Stromal cell of bone marrow (primary cell): ENCODE measurements at regions not wholly inside any gene's neighbourhood (a gene's known extent, or its start where the extent isn't known, plus 50 kb on each side); places are given as distances from the start of the nearest gene placed in this dataset.
"Not testable (repeated sequence)": the region's sequence is repeated elsewhere in the genome, so short reads cannot be mapped to it uniquely, and the experiment has no call there.

Source experiments
- DNase-seq: peaks from one replicate; pipeline ENCODE4 v3.0.0-alpha.2; 2012; ENCODE audit warnings: low read depth

DNA sequence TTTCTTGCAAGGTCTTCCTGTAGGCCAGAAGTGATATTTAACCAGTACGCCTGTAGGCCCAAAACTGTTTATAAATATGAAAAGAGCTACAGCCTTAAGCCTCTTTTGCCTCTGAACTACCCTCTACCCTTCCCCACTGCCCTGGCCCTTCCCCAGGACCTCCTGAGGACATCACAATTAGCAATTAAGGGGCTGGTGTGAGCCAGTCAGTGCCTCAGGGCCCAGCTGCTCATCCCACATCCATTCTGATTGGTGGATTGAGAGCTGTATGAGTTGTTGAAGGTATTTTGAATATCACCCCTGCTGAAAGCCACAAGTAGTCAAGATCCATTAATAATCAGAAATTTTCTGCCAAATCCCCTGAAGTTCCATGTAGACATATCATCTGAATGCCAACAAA, 126.3 kb upstream of the TACR1 start:
- no peak for DNase-seq

DNA sequence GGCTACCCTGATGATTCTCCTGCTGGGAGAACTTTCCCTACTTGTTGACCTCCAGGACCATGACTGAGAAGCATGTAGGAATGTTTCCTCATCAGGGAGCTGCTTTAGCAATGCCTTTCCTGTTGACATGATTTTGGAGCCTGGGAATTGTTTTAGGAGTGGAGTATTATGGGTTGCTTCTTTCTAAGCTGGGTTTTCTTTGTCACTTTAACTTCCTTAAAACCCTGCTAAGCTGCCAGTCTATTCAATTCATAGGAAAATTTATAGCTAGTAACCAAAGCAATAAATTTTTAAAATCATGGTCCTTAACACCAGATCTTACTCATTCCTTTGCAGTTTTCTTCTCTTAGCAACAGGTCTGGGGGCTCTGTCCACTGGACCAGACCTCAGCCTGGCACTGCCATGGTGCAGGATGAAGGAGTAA, 125.6 kb upstream of the TACR1 start:
- no peak for DNase-seq

DNA sequence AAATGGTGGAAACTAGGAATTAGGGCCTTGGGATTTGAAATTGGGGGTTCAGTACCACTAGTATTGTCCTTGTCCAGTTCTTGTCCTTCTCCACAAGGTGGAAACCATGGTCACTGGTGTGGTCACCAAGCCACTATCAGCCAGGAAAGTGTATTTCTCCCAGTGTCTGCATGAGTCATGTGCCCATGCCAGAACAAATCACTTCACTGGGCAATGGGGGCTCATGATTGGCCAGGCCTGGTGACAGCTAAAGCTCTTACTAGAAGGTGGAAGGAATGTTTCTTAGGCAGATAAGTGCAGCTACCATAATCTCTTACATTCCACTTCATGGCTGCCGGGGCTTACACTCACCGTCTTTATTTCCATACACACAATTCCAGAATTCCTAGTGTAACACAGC, 124.8 kb upstream of the TACR1 start:
- no peak for DNase-seq

DNA sequence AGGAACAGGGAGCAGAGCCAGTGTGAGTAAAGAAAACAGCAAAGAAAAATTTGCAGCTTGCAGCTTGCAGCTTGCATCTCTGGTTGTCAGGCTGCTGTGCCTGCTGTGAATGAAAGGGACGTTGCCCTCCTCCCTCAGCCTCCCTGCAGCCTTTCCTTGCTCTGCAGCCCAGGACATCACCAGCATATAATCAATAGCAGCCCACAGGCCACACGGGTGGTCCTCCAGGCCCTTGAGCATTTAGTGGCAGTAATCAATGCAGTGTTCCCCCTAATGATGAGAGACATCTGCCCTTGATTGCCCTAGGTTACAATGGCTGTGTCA, 122.2 kb upstream of the TACR1 start:
- no peak for DNase-seq

DNA sequence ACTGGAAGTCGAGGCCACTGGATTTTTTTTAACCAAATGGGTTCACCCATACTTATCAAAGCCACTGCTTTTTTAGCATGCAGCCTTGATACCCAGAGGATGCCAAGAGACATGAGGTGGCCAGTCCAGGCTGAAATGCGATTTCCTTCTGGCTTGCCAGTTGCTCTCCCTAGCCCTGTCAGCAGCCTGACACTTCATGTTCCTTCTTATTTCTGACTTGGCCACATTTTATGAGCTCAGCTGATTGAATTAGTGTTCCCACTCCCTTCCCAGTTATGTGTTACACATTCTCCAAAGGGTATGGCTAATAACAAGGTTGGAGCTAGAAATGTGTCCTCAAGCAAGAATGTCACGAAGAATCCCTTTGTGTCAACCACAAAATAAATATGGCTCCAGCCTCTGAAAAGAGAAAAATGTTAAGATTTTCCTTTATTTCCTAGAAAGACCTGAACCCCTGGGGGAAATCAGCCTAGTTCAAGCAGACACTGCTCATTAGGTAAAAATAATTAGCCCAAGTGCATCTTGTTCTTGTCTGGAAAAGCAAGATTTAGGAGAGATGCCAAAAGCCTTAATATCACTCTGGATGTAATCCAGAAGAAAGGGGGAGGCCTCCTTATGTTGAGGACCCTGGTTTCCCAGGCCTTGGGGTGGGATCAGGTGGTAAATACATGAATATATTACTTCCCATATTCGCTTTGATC, 121.7 kb upstream of the TACR1 start:
- no peak for DNase-seq

DNA sequence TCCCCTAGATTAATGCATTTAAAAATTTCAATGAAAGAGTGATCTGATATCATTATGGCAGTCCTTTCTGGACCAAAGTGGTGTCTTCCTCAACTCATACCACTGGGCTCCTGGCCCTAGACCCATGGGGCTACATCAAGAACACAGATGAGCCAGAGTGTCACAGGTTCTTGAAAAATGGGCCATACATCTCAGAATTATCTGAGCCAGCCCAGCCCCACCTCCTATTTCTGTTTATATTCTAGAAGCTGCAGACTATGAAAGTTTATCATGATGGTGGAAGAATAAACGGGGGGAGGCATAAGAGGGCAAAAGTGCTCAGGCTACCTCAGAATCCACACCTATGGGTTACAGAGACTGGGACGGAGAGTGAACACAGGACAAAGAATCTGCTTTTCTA, 120.6 kb upstream of the TACR1 start:
- DNase-seq: no peak

DNA sequence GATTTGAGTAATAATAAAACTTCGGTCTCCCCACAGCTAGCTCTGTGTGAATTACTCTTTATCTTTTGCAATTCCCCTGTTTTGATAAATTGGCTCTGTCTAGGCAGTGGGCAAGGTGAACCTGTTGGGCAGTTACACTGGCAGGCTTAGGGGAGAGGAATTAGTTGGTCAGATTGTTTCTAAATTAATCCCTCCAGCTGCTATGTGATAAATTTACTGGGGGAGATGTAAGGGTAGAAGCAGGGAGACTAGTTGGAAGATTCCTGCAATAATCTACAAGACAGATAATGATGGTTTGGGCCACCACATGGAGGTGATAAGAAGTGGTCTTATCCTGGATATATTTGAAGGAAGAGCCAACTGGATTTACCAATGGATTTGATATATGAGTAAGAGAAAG, 118.5 kb upstream of the TACR1 start:
- no peak for DNase-seq

DNA sequence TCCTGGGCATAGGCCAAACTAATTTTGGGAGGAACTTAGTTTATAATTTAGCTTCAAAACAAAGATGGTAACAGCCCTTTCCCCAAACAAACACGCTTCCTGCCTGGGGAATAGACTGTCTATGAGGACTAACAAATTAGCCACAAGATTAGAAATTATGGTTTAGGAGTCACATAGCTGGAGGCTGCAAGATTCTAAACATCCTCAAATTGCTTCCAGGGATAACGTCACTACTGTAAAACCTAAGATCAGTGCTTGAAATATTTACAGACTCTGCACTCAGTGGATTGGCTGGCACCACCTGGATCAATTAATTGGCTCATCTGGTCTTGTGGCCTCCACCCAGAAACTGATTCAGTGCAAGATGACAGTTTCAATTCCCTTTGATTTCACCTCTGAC, 118.0 kb upstream of the TACR1 start:
- no peak for DNase-seq

DNA sequence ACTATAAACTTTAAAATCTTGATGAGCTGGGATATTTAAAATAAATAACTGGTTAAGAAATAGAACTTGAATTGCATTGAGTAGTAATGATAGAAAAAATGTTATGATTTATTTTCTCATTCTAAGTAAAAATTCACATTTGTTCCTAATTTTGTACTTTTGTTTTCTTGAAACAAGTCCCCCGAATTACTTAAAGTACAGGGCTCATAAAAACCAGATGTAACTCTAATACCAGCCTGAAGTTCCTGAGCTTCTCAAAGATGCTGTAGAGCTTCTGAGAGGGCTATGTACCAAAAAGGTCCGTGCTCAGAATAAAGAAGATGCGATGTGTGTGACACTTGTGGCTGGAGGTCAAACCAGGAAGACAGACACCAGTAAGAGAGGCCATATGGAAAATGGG, 116.1 kb upstream of the TACR1 start:
- no peak for DNase-seq

DNA sequence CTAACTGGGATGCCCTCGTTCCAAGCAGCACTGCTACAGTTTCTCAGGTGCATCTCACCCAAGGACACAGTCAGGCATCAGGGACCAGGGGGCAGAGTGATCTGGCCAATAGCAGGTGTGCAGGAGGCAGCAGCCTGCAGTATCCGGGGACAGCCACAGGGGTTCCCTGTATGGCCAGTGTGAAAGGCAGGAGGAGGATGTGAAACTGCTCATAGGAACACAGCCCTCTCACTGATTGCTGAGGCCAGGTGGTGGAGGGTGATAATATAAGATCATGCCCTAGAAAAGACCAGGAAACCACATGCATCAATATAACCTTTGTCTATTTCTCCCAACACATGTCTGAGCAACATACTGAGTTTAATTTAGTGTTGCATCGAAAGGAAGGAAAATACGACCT, 112.7 kb upstream of the TACR1 start:
- DNase-seq: no peak

DNA sequence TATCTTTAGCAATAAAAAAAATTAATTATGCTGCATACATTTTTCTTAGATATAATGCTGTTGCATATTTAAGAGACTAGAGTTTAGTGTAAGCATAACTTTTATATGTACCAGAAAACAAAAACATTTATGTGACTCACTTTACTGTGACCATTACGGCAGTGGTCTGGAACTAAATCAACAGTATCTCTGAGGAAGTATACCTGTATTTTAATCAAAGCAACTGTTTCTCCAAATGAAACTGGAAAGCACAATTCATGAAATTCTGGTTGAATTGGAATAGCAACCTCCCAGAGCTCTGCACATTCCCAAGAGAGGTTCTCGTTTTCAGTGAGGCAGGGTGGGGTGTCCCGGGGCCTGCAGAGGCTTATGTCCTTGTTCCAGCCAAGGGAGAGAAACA, 112.2 kb upstream of the TACR1 start:
- DNase-seq: no peak

DNA sequence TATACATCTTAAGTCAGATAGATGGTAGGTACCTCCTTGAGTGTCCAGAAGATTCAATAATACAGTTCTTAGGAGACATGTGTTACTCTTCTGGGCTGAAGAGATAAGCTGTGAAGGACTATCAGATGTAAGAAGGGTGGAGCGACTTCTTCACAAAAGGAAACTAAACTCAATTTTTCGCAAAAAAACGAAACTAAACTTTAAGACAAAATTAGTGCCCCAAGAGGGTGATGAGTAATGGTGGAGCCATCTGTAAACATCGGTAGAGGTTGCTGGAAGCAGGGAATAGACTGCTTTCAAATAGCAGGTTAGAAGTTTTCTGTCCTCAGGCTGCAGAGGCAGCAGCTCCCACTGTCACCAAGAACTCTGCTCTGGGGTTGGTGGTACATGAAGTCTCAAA, 111.6 kb upstream of the TACR1 start:
- DNase-seq: no peak

DNA sequence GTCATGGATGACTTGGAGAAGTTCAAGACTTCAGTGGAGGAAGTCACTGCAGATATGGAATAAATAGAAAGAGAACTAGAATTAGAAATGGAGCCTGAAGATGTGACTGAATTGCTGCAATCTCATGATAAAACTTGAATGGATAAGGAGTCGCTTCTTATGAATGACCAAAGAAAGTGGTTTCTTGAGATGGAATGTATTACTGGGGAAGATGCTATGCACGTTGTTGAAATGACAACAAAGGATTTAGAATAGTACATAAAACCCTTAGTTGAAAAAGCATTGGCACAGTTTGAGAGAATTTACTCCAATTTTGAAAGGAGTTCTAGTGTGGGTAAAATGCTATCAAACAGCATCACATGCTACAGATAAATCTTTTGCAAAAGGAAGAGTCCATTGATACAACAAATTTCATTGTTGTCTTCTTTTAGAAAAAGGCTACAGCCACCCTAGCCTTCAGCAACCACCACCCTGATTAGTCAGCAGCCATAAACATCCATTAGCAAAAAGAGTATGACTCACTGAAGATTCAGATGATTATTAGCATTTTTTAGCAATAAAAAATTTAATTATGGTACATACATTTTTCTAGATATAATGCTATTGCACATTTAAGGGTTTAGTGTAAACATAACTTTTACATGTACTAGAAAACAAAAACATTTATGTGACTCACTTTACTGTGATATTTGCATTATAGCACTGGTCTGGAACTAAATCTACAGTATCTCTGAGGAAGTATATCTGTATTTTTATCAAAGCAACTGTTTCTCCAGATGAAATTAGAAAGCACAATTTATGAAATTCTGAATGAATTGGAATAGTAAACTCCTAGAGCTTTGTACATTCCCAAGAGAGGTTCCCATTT, 110.5 kb upstream of the TACR1 start:
- no peak for DNase-seq

DNA sequence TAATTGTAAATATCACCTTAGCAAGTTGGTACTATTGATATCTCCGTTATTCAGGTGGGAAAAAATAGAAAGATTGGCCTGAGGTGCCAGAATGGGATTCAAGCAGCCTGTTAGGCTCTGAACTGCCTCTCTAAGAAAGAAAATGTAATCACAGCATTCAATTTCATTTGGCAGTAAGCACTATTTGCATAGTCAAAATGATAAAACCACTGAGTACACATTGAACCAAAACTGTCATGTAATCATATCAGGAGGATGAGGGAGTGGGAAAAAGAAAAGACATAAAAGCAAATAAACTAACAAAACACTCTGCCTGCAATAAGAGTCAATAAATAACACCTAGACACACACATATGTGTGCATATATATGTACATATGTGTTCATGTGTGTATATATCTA, 103.9 kb upstream of the TACR1 start:
- DNase-seq: no peak

DNA sequence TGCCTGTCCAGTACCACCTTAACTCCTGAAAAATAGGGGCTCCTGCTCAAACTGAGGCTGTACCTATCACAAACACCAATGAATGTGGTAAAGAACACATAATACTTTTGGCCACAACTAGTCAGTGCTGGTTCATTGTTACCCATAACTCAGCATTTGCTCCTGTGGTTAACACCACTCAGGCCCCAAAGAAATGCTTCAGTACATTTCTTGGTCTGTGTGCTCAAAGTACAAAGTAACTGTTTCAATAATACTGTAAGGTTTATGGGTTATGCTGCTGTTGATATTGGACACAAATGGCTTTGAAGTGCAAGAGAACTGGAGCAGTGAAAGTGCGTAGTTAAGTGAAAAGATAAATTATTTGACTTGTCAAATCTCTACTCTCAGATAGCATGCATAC, 95.0 kb upstream of the TACR1 start:
- DNase-seq: no peak

DNA sequence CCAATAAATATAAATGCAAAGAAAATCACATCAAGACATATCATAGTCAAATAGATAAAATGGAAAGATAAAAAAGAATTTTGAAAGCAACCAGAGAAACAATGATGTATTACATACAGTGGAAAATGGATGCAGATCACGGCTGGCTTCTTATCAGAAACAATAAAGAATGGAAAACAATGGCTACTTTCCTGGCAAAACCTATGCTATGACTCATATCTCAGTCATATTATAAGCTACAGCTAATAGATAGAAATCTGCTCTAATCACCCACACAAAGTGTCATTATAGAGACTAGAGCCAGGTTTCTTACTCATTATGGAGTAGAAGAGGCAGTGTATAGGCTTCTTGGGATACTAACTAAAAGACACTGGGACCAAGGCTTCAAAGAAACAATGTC, 93.5 kb upstream of the TACR1 start:
- DNase-seq: peak; percentile 54

DNA sequence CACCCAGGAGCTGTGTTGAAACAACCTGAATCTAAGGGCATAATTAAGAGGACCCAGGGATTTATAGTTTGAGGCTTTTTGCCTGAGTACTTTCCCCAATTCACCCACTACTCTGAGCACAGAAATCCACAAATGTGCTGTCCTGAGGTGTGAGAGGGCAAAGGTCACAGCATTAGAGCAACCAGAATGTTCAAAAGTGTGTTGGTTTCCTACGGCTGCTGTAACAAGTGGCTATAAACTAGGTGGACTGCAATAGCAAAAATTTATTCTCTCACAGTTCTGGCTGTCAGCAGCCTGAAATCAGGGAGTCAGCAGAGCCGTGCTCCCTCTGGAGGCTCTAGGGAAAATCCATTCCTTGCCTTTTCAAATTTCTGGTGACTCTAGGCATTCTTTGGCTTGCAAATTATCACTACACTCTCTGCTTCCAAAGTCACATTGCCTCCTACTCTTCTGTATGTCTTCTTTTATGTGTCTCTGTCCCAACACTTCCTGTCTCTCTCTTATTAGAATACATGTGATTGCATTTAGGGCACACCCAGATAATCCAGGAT, 91.4 kb upstream of the TACR1 start:
- DNase-seq: peak; percentile 34

DNA sequence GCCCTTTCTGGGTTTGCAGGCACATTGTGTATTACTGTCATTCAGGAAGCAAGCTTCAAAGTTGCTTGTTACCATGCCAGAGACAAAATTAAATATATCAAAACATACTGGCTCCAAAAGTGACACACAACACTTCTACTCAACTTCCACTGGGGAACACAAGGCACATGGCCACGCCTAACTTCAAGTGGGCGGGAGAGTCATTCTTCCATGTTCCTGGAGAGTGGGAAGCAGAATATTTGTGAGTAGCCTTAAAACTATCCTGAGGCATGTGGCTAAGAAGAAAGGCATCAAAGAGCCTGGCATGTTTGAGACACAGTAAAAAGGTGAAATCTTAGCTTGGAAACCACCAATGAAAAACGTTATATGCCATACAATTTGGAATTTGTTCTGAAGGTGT, 90.5 kb upstream of the TACR1 start:
- peak; percentile 28 for DNase-seq

DNA sequence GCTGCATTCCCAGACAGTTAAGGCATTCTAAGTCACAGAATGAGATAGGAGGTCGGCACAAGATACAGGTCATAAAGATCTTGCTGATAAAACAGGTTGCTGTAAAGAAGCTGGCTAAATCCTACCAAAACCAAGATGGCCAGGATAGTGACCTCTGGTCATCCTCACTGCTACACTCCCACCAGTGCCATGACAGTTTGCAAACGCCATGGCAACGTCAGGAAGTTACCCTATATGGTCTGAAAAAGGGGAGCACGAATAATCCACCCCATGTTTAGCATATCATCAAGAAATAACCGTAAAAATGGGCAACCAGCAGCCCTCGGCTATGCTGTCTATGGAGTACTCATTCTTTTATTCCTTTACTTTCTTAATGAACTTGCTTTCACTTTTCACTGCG, 89.9 kb upstream of the TACR1 start:
- DNase-seq: not testable (repeated sequence)

DNA sequence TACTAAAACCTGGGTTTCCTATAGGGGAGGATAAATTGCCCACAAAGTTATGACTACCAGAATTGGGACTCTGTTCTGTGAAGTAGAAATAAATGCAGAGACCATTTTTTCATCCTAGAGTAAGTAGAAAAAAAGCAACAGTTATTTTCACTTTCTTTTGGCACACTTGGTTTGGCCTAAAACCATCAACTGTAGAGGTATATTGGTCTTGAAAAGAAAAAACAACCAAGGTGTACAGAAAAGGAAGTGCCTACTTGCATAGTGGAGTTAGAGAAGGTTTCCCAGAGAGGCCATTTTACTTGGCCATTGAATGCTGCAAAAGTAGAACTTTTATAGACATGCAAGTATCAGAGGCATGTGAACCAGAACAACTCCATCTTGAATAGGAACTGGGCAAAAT, 89.4 kb upstream of the TACR1 start:
- no peak for DNase-seq

DNA sequence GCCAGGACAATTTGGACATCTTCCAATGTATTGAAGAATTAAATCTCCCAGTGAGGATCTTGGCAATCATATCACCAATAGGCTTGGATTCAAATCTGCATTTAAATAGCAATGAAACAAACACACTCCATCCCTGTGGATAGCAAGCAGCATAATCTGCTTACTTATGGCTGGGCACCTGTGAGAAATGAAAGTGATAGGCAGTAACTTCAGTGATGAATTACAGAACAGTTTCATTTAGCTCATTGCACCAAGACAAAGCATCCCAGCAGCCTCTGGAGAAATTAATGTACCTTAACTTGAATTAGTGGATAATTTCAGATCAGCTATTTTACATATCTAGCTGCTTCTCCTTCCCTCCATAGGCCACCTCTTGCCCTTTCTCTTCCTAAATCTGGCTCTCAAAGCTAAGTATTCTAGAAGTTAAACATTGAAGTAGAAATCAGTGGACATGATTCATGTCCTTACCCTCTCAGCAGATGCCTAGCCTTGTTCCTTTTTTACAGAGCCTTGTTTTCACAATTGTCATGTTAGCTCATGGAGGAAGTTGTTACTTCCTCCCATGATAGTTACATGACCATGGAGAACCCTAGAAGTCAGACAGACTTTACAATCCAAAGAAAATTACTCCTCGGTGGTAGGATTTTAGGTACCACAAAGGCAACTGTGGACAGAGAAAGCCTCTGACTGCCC, 88.5 kb upstream of the TACR1 start:
- DNase-seq: no peak

DNA sequence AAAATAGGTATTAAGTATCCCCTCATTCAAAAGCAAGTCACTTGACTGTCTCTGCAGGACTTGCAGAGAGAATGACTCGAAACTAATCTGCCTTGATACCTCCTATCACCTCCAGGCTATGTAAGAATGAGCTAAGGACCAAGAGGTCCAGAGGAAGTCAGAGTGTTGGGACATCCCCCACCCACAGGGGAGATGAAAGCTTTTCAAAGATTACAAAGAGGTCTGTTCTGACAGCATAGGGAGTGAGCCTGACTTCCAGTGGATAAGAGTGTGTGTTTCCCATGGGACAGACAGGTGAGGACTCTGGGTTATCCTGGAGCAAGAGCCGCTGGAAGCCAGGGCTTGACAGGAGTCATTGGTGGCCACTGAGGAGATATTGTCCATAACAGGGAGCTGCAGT, 85.0 kb upstream of the TACR1 start:
- DNase-seq: no peak

DNA sequence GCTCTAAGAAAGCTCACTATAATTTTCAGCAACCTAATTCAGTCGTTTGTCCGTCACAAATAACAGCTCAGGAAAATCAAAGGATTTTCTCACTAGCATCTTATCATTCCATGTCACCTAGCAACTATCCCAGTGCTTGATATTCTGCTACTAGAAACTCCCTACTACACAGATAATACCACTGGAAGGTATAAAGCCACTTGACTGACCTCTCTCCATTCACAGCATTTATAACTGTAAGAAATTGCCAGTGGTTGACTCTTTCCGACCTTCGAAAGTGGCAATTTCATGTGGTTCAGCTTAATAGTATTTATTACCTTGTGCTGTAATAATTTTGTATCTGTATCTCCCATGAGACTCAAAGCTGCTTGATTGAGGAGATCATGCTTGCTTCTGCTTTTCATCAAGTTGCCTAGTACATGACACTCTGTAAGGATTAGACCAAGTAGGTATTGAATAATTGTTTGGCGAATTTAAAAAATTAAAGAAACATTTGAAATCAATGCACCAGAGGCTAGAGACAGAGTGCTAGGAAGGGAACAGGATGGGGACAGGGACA, 79.6 kb upstream of the TACR1 start:
- no peak for DNase-seq
